ENCODE measurements at regions not wholly inside any gene's neighbourhood (a gene's known extent, or its start where the extent isn't known, plus 50 kb on each side); places are given as distances from the start of the nearest gene placed in this dataset.

- no peak overlapping the region for H3K27ac ChIP-seq (ENCODE audit: low read depth, low read length)
- H3K4me2 ChIP-seq (ENCODE audit: low read length): no peak overlapping the region
- H3K9me3 ChIP-seq (ENCODE audit: control insufficient read depth, insufficient read depth, low read length): no peaks in the 10 kb centered on the region
- H3F3A ChIP-seq (ENCODE audit: control insufficient read depth, insufficient read depth): no peaks in the 10 kb centered on the region
- TF ChIP-seq CTCF (IDR thresholded peaks at IDR 0.05; ENCODE audit: low read depth, low read length, poor library complexity, severe bottlenecking) (no peak), EZH2phosphoT487 (IDR thresholded peaks at IDR 0.05; ENCODE audit: borderline replicate concordance, low read length) (no peak)
- H4K20me1 ChIP-seq (ENCODE audit: control insufficient read depth, insufficient read depth, low read depth, low read length): no peaks in the 10 kb centered on the region
- H3K79me2 ChIP-seq (ENCODE audit: control insufficient read depth, low read length): no peaks in the 10 kb centered on the region
- no peaks in the 10 kb centered on the region for H3K9me2 ChIP-seq (replicated peaks; ENCODE audit: control insufficient read depth, low read length)
- H3K4me3 ChIP-seq (ENCODE audit: low read length): no peak overlapping the region
- no peaks in the 10 kb centered on the region for H3K4me1 ChIP-seq (ENCODE audit: control insufficient read depth, low read length)
- H3K27me3 ChIP-seq (ENCODE audit: control insufficient read depth, low read length): no peaks in the 10 kb centered on the region
- no peaks in the 10 kb centered on the region for H3K36me3 ChIP-seq (ENCODE audit: control insufficient read depth, low read length)
These were observed 115.2 kb upstream of the SNX7 start for GRCh38 chr1:98546319-98546718.

GRCh38 chr1:98538106-98538505, 123.4 kb upstream of the SNX7 start:
- no peak for TF ChIP-seq CTCF (IDR thresholded peaks at IDR 0.05; ENCODE audit: low read depth, low read length, poor library complexity, severe bottlenecking)
- no peak for TF ChIP-seq EZH2phosphoT487 (IDR thresholded peaks at IDR 0.05; ENCODE audit: borderline replicate concordance, low read length)
- Histone ChIP-seq H3K79me2 (ENCODE audit: control insufficient read depth, low read length) (no peaks in the 10 kb centered on the region), H3K27me3 (ENCODE audit: control insufficient read depth, low read length) (no peaks in the 10 kb centered on the region), H3K4me3 (ENCODE audit: low read length) (no peak overlapping the region), H3K4me1 (ENCODE audit: control insufficient read depth, low read length) (no peaks in the 10 kb centered on the region), H3K4me2 (ENCODE audit: low read length) (no peak overlapping the region), H3F3A (ENCODE audit: control insufficient read depth, insufficient read depth) (no peaks in the 10 kb centered on the region), H3K9me2 (replicated peaks; ENCODE audit: control insufficient read depth, low read length) (no peaks in the 10 kb centered on the region), H3K36me3 (ENCODE audit: control insufficient read depth, low read length) (no peaks in the 10 kb centered on the region), H3K27ac (ENCODE audit: low read depth, low read length) (no peak overlapping the region), H4K20me1 (ENCODE audit: control insufficient read depth, insufficient read depth, low read depth, low read length) (no peaks in the 10 kb centered on the region), H3K9me3 (ENCODE audit: control insufficient read depth, insufficient read depth, low read length) (no peaks in the 10 kb centered on the region)

DNA sequence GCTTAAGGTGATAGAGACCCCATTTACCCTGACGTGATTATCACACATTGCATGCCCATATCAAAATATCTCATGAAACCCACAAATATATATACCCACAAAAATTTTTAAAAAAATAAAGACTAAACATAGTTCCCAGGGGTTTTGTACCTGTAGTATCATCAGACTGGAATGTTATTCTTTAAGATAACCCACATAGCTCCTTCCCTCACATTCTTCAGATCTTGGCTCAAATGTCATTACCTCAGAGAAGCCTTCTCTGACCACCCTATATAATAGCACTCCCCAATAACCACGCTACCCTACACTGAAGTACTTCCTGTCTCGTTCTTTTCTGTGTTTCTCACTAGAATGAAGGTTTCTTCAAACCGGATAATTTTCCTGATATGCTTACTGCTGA, 138.3 kb upstream of the SNX7 start:
- Histone ChIP-seq H3K9me3 (ENCODE audit: control insufficient read depth, insufficient read depth, low read length) (no peaks in the 10 kb centered on the region), H3K36me3 (ENCODE audit: control insufficient read depth, low read length) (no peaks in the 10 kb centered on the region), H3K4me3 (ENCODE audit: low read length) (no peak overlapping the region), H3F3A (ENCODE audit: control insufficient read depth, insufficient read depth) (no peaks in the 10 kb centered on the region), H3K27ac (ENCODE audit: low read depth, low read length) (no peak overlapping the region), H4K20me1 (ENCODE audit: control insufficient read depth, insufficient read depth, low read depth, low read length) (no peaks in the 10 kb centered on the region), H3K9me2 (replicated peaks; ENCODE audit: control insufficient read depth, low read length) (no peaks in the 10 kb centered on the region), H3K79me2 (ENCODE audit: control insufficient read depth, low read length) (no peaks in the 10 kb centered on the region), H3K27me3 (ENCODE audit: control insufficient read depth, low read length) (no peaks in the 10 kb centered on the region), H3K4me1 (ENCODE audit: control insufficient read depth, low read length) (no peaks in the 10 kb centered on the region), H3K4me2 (ENCODE audit: low read length) (no peak overlapping the region)
- TF ChIP-seq EZH2phosphoT487 (IDR thresholded peaks at IDR 0.05; ENCODE audit: borderline replicate concordance, low read length) (no peak), CTCF (IDR thresholded peaks at IDR 0.05; ENCODE audit: low read depth, low read length, poor library complexity, severe bottlenecking) (no peak)

- no peaks in the 10 kb centered on the region for H3K36me3 ChIP-seq (ENCODE audit: control insufficient read depth, low read length)
- H3K4me3 ChIP-seq (ENCODE audit: low read length): no peak overlapping the region
- H3K27ac ChIP-seq (ENCODE audit: low read depth, low read length): no peak overlapping the region
- no peaks in the 10 kb centered on the region for H3K79me2 ChIP-seq (ENCODE audit: control insufficient read depth, low read length)
- no peaks in the 10 kb centered on the region for H3K9me3 ChIP-seq (ENCODE audit: control insufficient read depth, insufficient read depth, low read length)
- no peaks in the 10 kb centered on the region for H4K20me1 ChIP-seq (ENCODE audit: control insufficient read depth, insufficient read depth, low read depth, low read length)
- no peaks in the 10 kb centered on the region for H3K27me3 ChIP-seq (ENCODE audit: control insufficient read depth, low read length)
- no peaks in the 10 kb centered on the region for H3K4me1 ChIP-seq (ENCODE audit: control insufficient read depth, low read length)
- no peaks in the 10 kb centered on the region for H3F3A ChIP-seq (ENCODE audit: control insufficient read depth, insufficient read depth)
- H3K4me2 ChIP-seq (ENCODE audit: low read length): no peak overlapping the region
- no peaks in the 10 kb centered on the region for H3K9me2 ChIP-seq (replicated peaks; ENCODE audit: control insufficient read depth, low read length)
- no peak for TF ChIP-seq EZH2phosphoT487 (IDR thresholded peaks at IDR 0.05; ENCODE audit: borderline replicate concordance, low read length)
These were observed 145.2 kb upstream of the SNX7 start for GRCh38 chr1:98516306-98516705.

Measured in DOHH2 (cell line).